Erythroblast (primary cell): ENCODE measurements at regions not wholly inside any gene's neighbourhood (a gene's known extent, or its start where the extent isn't known, plus 50 kb on each side); places are given as distances from the start of the nearest gene placed in this dataset.

Source experiments
- GATA1 ChIP-seq: IDR thresholded peaks from 2 replicates; pipeline ENCODE4 v1.6.1; 2011; ENCODE audit warnings: low read depth, mild to moderate bottlenecking, control low read depth, low read length, moderate library complexity
- POLR2A ChIP-seq: IDR thresholded peaks from 2 replicates; pipeline ENCODE4 v1.6.1; 2011; ENCODE audit warnings: mild to moderate bottlenecking, low read length

- TF ChIP-seq POLR2A (no peak), GATA1 (no peak)
Observed at GRCh38 chr16:52182840-52183239, 364.1 kb downstream of the TOX3 start.
